ENCODE measurements at regions not wholly inside any gene's neighbourhood (a gene's known extent, or its start where the extent isn't known, plus 50 kb on each side); places are given as distances from the start of the nearest gene placed in this dataset.

DNA sequence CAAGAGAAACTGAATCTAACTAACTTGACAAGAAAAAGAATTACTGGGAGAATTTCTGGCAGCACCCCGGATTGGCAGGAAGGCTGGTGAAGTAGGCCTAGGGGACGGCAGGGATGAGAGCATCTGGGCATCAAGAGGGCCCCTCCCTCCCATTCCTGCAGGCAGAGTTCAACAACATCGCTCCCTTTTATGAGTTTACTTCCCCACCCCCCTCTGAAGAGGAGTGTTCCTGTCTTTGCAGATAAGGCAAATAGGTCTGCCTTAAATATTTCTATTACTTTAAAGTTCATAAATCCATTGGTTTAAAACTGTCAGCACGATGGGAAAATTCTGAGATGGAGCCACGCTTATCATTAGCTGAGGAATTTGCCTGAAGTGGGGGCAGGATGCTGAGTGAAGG is 168.7 kb downstream of the TBX5 start:
- no peaks in the 10 kb centered on the region for H3K79me2 ChIP-seq (ENCODE audit: control insufficient read depth, insufficient read depth, low read length)
- no peak for DNase-seq (ENCODE audit: low read depth in 2 of 2)
- H2AFZ ChIP-seq (ENCODE audit: low read length) = no peak overlapping the region
- no peaks in the 10 kb centered on the region for H3K27me3 ChIP-seq (ENCODE audit: control insufficient read depth, insufficient read depth, low read length)
- no peak overlapping the region for H3K27ac ChIP-seq (ENCODE audit: insufficient read depth, low read length)
- no peak overlapping the region for H3K4me2 ChIP-seq (ENCODE audit: extremely low read depth, insufficient read depth, low read length)
- H3K4me3 ChIP-seq (replicated peaks in 1 of 4; ENCODE audit: control extremely low read depth in 1 of 4, insufficient read depth in 1 of 4, low read depth in 3 of 4, low read length in 4 of 4) = no peak overlapping the region
- TF ChIP-seq EZH2 (IDR thresholded peaks at IDR 0.05; ENCODE audit: low read length, missing control alignments) (no peak), CTCF (conservative IDR thresholded peaks at IDR 0.05 in 1 of 2, IDR thresholded peaks at IDR 0.05 in 1 of 2; ENCODE audit: low read depth in 1 of 2, low read length in 2 of 2) (no peak)
- no peaks in the 10 kb centered on the region for H4K20me1 ChIP-seq (ENCODE audit: control insufficient read depth, extremely low read depth, insufficient read depth, low read length)
- H3K9ac ChIP-seq (ENCODE audit: insufficient read depth, low read length) = no peak overlapping the region
- no peaks in the 10 kb centered on the region for H3K36me3 ChIP-seq (ENCODE audit: control insufficient read depth, insufficient read depth, low read length)
- H3K4me1 ChIP-seq (ENCODE audit: control insufficient read depth, extremely low read depth, insufficient read depth, low read length) = no peaks in the 10 kb centered on the region
- no peaks in the 10 kb centered on the region for H3K9me3 ChIP-seq (ENCODE audit: control insufficient read depth, insufficient read depth, low read depth, low read length)

DNA sequence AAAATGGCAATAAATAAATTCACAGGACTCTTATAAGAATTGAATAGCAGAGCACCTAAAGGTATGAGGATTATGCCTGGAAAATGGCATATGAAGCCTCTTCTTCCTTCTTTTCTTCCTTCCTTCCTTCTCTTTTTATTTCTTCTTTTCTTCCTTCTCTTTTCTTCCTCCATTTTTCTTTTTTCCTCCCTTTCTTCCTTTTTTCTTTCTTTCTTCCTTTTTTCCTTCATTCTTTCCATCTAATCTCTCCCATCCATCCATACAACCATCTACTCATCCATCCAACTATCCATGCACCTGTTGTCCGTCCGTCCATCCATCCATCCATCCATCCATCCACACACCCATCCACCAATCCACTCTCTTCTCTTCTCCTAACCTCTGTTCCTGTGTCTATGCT is 173.8 kb downstream of the TBX5 start:
- DNase-seq (ENCODE audit: low read depth in 2 of 2) = no peak
- H3K4me3 ChIP-seq (replicated peaks in 1 of 4; ENCODE audit: control extremely low read depth in 1 of 4, insufficient read depth in 1 of 4, low read depth in 3 of 4, low read length in 4 of 4) = no peak overlapping the region
- no peak overlapping the region for H3K9ac ChIP-seq (ENCODE audit: insufficient read depth, low read length)
- no peak overlapping the region for H2AFZ ChIP-seq (ENCODE audit: low read length)
- TF ChIP-seq EZH2 (IDR thresholded peaks at IDR 0.05; ENCODE audit: low read length, missing control alignments) = no peak
- no peak for TF ChIP-seq CTCF (conservative IDR thresholded peaks at IDR 0.05 in 1 of 2, IDR thresholded peaks at IDR 0.05 in 1 of 2; ENCODE audit: low read depth in 1 of 2, low read length in 2 of 2)
- H3K27me3 ChIP-seq (ENCODE audit: control insufficient read depth, insufficient read depth, low read length) = peaks cover 3% of the 10 kb centered on the region
- no peaks in the 10 kb centered on the region for H4K20me1 ChIP-seq (ENCODE audit: control insufficient read depth, extremely low read depth, insufficient read depth, low read length)
- no peak overlapping the region for H3K27ac ChIP-seq (ENCODE audit: insufficient read depth, low read length)
- no peaks in the 10 kb centered on the region for H3K79me2 ChIP-seq (ENCODE audit: control insufficient read depth, insufficient read depth, low read length)
- H3K9me3 ChIP-seq (ENCODE audit: control insufficient read depth, insufficient read depth, low read depth, low read length) = no peaks in the 10 kb centered on the region
- no peaks in the 10 kb centered on the region for H3K36me3 ChIP-seq (ENCODE audit: control insufficient read depth, insufficient read depth, low read length)
- H3K4me2 ChIP-seq (ENCODE audit: extremely low read depth, insufficient read depth, low read length) = no peak overlapping the region
- no peaks in the 10 kb centered on the region for H3K4me1 ChIP-seq (ENCODE audit: control insufficient read depth, extremely low read depth, insufficient read depth, low read length)

DNA sequence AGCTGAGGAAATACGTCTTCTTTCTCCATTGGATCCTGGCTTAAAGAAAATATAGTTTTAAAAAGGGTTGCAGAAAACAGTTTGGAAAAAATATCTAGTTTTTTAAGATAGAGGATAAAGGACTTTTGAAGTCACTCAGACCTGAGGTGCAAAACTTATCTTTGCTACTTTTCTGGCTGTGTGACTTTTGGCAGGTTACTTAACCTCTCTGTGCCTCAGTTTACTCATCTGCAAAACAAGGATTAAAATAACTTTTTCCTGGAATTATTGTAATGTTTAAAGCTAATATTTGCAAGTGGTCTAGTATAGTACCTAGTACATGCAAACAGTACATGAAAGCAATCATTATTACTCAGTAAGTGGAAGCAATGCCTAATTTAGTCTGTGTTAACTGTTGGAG is 176.8 kb downstream of the TBX5 start:
- Histone ChIP-seq H3K9ac (ENCODE audit: insufficient read depth, low read length) (no peak overlapping the region), H3K36me3 (ENCODE audit: control insufficient read depth, insufficient read depth, low read length) (no peaks in the 10 kb centered on the region), H3K9me3 (ENCODE audit: control insufficient read depth, insufficient read depth, low read depth, low read length) (no peaks in the 10 kb centered on the region), H3K4me3 (replicated peaks in 1 of 4; ENCODE audit: control extremely low read depth in 1 of 4, insufficient read depth in 1 of 4, low read depth in 3 of 4, low read length in 4 of 4) (no peak overlapping the region), H3K4me2 (ENCODE audit: extremely low read depth, insufficient read depth, low read length) (no peak overlapping the region), H3K27ac (ENCODE audit: insufficient read depth, low read length) (no peak overlapping the region), H3K4me1 (ENCODE audit: control insufficient read depth, extremely low read depth, insufficient read depth, low read length) (no peaks in the 10 kb centered on the region), H4K20me1 (ENCODE audit: control insufficient read depth, extremely low read depth, insufficient read depth, low read length) (no peaks in the 10 kb centered on the region), H3K79me2 (ENCODE audit: control insufficient read depth, insufficient read depth, low read length) (no peaks in the 10 kb centered on the region), H2AFZ (ENCODE audit: low read length) (no peak overlapping the region), H3K27me3 (ENCODE audit: control insufficient read depth, insufficient read depth, low read length) (peaks cover 3% of the 10 kb centered on the region)
- no peak for TF ChIP-seq CTCF (conservative IDR thresholded peaks at IDR 0.05 in 1 of 2, IDR thresholded peaks at IDR 0.05 in 1 of 2; ENCODE audit: low read depth in 1 of 2, low read length in 2 of 2)
- no peak for TF ChIP-seq EZH2 (IDR thresholded peaks at IDR 0.05; ENCODE audit: low read length, missing control alignments)
- DNase-seq (ENCODE audit: low read depth in 2 of 2) = no peak
